HT1080 (cell line): ENCODE measurements at regions not wholly inside any gene's neighbourhood (a gene's known extent, or its start where the extent isn't known, plus 50 kb on each side); places are given as distances from the start of the nearest gene placed in this dataset.

Experiments
- DNase-seq: peaks from one replicate; pipeline ENCODE4 v3.0.0-alpha.2; 2015; ENCODE audit warnings: low read depth

DNA sequence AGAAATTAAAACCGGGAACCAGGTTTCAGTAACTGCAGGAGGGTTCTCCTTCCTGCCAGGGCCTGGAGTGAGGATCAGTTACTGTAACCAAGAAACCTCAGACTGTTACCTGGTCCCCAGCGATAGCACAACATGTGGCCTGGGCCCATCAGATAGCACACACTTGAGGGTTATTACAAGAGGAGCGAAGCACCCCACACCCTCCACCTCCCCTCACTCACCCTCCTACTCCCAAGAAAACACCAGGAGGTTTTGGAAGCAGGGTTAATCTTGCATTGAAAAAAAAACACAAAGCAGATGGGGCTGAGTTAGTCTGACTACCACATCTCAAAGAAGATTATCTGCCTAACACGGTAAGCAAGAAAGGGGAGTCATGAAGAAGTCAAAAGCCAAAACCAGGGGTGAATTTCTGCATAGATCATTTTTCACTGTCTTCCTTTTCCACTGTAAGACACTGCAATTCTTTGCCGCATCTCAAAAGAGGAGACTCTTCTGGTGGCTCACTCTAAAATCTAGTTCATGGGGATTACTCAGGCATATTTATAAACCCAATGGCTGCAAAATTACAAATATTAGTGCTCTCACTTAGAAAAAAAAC is 75.9 kb upstream of the DOCK9 start:
- DNase-seq: no peak

DNA sequence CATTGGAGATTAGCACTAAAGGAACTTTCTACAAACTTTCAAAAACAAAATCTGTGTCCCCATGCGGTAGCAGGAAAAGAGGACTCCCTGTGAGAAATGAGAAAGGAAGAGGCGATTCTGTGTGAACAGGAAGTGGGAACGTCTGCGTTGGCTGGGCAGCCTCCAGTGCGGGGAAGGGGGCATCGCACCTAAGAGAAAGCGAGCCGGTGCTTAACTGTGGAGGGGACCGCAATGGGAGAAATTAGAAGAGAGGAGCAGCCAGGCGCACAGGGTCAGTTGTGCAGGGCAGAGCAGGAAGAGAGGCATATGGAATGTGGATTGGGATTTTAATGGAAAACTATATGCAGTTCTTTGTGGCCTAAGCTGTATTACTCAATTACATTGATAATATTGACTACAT is 77.4 kb upstream of the DOCK9 start:
- no peak for DNase-seq

DNA sequence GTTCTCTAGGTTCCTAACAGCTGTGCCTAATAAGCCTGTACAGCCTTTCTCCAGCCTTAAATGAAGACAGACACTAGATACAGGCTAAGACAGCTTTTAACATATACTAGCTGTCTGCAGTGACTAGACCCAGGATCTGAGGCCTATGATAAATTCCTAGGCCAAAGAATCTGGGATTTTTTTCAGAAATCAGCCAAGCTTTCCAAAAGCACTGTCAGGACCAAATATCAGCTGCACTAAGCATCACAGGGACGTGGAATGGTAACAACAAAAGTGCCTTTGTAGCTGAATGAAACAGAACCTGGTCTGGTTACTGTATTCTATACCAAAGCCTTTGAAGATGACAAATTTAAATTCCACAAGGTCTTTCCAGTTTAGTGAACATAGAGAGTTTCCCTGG is 77.9 kb upstream of the DOCK9 start:
- DNase-seq: no peak

DNA sequence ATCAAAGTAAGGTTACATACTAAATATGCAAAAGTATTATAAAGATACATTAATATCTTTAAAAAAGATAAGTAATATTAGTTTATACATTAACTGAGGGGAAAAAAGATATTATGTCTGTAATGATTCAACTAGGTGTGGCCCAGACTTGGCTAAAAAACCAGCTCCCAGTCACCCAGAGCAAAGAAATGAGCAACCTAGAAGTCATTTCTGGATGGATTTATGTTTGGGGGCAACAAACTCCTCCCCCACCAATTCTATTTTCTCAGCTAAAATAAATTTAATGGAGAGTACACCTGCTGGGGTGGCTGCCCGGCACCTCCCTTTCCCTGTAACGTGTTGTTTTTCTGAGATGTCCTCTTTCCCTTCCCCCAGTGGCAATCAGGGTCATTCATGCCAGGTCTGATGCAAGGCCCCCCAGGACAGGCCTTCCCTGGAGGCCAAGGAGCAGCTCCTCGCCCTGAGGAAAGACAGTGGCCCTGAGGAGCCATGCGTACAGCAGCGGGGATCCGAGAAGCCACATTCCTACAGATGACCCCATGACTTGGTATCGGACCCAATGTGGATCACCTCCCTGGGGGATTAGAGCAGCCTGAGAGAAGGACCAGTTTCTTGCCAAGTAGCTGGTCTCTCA is 78.6 kb upstream of the DOCK9 start:
- DNase-seq: no peak

DNA sequence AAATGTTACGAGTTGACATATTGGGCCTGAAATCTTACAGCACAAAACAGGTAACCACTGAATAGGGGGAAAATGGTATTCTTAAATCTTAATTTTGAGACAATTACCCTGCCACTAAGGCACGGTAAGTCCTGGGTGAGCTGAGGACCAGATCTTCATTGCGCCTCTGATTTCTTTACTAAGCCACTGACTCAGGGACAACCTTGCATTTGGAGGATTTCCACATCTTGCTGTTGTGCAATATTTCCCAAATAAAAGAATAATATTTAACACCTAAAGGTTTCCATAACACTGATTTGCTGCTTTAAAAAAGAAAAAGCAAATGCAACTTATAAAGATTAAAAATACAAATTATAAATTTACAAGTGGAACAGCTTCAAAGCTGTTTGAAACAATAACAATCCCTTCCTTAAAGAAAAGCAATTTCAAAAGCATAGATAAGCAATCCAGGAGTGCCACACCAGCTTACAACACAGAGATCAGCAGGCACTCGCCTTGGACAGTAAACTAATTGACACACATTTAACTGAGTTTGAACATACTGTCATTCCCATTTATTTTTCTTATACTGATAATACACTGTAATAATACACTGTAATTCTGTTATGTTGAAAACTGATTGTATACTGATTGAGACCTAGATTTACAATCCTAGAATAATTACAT is 79.6 kb upstream of the DOCK9 start:
- DNase-seq: no peak

DNA sequence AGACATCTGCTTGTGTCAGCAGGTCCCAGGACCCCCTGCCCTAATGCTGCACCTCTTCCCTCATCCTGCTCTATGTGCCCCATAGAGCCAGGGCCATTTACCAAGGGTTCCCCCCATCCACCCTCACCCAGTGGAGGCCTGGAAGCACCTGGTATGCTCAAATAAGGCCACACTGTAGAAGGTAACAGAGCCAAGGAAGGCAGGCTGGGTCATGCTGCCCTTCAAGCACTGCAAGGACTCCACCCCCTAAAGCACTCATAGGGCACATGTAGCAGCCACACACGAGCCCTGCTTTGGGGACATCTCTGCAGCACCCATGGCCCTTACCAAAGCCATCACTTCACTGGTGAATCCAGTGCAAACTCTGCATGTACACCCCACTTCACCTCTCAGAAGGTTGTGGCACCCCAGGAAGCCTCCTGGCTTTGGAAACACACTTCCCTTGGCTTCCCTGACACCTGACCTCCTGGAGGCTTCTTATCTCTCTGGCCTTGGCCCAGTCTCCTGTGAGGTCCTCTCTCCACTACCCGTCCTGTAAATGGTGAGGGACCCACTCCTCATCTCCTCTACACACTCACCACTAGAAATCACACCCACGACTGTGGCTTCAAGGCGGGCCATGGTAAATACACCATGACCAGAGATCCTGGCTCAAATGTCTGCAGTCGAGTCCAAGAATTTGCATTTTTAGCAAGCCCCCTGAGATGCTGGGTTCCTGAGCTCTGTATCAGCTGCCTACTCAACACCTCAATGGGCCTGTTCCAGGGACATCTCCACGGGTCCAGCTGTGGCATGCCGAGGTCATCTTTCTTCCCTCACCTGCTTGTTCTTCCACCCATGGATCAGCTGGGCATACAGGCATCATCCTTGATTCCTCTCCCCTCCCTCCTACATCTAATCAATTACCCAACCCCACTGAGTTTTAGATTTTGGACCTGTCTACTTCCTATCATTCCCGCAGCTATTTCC is 80.9 kb upstream of the DOCK9 start:
- DNase-seq: no peak

DNA sequence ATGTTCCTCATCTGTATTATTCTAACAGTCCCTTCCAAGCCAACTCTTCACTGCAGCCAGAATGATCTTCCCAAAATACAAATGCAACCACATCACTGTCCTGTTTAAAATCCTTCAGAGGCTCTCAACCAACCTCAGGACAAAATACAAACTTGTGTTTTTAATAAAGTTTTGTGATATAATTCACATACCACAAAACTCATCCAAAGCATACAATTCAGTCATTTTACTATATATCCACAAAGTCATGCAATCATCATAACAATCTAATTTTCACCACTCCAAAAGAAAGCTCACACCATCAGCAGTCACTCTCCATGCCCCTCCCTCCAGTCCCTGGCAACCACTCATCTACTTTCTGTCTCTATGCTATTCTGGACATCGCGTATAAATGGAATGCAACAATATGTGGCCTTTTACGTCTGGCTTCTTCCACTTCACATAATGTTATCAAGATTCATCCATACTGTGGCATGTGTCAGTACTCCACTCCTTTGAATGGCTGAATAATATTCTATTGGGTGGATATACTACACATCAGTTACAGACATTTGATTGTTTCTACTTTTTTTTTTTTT is 81.7 kb upstream of the DOCK9 start:
- DNase-seq: no peak

DNA sequence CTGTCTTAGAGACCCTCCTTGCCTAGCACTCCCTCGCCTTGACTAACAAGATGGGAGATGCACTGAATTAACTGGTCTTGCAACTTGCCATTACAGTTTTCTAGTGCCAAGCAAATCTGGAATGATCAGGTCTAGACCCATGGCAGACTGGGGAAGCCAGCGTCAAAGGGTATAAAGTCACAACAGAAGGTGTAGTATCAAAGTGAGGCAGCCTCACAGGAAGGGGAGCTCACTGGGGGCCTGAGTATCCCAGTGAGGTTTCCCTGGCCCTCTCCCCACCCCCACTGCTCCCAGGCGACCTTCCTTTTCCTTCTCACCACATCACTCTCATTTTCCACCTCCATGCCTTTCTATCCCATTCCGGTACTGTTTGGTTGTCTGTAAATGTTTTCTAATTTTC is 83.5 kb upstream of the DOCK9 start:
- DNase-seq: no peak

DNA sequence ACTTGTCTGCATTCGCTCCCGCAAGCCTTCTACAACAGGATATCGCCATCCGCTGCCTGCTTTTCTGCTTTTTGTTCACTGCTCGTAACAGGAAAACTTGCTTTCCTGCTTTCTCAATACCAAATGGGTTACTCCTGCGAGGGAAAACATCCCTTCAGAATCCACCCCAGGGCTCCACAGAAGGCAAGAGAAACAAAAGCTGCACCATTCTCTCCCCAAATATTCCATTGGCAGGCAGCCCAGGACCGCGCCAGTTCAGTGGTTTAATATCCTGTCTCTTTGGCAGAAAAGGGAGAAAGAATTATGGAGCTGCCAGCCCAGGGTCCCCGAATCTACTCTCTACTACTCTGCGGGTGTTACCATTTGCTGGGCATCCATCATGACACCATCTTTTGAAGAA is 84.7 kb upstream of the DOCK9 start:
- peak; percentile 69 for DNase-seq

DNA sequence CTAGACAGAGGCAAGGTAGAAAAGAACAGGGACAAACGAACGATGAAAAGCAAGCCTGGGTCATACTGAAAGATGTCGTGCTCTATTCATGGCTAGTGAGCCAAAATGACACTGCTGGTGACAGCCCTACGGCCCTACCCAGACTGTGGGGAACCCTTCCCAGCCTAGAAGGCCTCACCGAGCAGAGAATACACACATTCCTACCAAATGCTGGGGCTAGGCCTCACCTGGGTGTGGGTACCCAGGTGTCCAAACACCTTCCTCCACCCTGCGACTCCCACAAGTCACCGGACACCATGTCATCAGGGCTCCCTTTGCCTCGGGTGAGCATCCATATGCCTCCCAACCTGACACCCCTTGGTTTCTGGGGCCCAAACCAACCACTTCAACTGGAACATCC is 85.3 kb upstream of the DOCK9 start:
- no peak for DNase-seq

DNA sequence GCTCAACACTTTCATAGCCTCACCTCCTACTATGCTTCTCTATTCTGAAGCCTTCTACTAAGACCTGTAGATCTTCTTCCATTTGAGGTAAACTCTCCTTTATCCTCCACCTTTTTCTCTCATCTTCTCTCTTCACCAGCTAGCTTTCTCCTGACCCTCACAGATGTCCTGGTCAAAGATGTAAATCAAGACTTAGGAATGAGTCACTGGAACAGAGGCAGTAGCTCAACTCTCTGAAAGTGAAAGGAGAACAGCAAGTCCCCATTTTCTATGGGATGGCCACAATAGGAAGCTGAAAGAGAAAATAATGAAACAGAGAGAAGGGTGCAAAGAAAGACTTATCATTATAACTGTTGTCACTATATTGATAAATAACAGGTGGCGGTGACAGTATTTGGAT is 86.1 kb upstream of the DOCK9 start:
- no peak for DNase-seq

DNA sequence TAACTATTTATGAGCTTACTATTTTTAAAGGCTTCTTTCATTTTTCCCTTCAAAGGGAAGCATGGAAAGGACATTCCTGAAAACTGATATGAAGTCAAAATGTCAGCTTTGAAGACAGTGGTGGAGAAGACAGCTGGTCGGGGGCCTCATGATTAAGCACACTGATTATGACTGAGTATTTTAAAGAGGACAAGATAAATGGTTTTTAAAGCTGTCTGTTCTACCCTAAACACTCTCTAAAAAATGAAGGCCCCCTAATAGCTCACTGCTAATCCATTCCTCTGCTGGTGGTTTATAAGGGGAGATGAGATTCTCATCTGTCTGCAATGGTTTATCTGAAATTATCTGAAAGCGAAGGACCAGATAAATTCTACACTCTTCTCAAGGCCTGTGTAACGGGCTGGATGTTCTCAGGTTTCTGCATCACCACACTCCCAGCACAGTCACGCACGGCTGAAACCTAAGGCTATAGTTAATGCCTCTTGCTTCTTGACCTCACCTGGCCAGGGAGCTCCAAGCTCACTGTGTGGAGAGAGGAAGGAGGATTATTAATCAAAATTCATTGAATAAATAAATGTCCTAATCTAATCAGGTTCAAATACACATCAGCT is 86.9 kb upstream of the DOCK9 start:
- no peak for DNase-seq

DNA sequence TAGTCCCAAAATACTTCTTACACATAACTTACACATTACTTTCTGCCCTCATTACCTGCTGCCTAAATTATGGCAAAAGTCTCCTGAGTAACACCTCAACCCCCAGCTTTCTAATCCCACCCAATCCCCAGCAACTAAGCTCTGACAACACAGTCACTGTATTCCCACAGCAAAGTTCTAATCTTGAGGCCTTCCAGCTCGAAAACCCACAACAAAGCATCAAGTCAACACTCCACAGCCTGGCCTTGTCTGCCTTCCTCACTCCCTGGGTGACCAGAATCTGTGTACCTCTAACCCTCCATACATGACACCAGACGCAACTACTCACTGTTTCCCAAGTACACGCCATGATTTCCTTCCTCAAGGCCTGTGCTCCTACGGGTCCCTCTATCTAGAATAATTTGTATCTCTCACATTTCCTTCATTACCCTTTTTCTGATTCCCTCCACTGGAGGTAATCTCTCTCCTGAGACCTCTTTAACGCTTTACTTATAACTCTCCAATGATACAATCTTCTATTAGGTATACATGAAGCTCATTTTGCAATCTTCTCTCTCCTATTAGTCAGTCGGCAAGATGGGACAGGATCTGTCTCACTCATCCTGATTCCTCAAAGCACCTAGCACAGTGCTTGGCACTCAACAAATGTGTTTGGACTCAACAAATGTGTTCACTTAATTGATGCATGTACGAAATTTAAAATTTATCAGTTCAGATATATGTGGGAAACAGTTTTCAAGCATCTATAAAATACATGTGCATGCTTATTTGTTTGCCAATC is 87.6 kb upstream of the DOCK9 start:
- DNase-seq: no peak

DNA sequence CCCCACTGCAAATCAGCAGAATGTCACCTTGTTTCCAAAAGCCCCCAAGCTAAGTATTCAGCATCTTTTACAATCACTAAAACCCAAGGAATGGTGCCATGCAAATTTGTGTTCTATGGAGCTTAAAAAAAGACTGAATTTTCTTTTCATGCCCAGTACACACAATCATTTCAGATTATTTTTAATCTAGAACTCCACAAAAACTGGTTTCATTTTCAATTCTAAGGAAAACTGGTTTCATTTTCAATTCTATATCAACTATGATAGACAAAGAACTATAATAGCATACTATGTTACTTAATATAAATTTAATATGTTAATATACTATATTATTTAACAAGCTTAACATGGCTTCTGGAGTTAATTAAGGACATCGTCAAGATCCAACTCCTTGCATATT is 88.4 kb upstream of the DOCK9 start:
- DNase-seq: no peak

DNA sequence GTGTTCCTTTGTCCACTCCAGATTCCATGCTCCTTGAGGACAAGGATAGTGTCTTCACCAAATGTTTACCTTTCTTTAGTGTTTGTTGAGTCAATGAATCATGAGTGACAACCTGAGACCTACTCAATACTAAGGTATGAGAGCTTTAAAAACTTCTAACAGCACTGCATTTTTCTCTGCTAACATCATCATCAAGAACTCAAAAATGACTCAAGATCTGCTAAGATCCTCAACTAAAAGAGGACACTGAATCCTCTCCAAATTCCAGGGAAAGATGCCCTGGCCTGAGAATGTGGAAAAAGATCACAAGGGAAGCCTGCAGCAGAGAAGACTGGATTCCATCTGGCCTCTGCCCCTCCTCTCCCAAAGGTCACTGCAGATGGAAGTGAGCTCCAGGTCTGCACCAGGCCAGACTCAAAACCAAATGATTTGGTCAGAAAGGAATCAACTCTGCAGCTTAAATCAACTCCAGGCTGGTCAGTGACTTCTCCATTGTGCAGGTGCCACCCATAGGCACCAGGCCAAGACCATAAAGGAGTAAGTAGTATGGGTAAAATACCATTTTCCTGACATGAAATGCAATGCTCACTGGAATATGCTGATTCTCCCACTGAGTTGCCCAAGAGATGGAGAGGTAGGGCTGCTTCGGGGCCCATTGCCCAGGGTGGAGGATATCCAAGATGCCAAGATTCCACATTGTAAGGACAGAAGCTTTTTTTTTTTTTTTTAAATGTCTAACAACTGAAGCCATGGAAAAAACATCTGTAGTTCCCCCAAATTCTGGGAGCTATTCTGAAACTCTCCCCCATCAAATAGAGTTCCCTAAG is 89.5 kb upstream of the DOCK9 start:
- DNase-seq: peak; percentile 92

DNA sequence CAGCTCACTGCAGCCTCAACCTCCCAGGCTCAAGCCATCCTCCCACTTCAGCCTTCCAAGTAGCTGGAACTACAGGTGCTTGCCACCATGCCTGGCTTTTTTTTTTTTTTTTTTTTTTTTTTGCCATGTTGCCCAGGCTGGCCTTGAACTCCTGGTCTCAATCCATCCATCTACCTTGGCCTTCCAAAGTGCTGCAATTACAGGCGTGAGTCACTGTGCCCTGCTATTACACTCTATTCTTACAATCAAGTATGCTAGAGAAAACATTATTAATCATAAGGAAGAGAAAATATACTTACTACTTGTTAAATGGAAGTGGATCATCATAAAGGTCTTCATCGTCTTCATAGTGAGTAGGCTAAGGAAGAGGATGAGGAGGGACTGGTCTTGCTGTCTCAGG is 93.3 kb upstream of the DOCK9 start:
- no peak for DNase-seq

DNA sequence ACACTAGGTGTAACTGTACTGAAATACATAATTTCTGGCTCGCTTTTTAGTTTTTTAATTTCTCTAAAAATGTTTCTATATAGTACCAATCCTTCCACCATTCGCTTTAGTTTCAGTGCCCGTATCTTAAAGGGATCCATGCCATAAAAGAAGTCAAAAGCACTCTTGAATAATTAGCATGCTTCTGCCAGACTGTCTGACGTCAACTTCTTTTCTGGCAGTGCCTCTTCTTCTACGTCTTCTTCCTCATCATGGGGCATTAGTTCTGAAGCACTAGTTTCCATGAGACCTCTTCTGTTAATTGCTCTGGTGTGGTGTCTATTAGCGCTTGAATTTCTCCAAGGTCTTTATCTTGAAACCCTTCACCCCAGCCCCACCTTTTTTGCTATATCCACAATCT is 93.8 kb upstream of the DOCK9 start:
- DNase-seq: no peak

DNA sequence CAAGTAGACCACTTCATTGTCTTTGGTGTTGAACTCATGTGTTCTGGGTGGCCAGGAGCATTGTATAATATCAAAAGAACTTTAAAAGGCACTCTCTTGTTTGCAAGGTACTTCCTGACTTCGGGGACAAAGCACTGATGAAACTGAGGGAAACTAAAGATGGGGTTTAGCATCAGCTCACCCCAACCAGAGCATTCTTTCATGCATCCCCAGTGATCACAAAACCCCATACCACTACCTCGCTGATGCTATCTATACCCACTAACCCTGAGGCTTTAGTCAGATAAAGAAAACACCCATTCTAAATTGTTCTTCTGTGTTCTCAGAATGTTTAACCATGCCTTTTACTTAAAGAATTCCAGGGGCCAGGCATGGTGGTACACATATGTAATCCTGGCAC is 94.5 kb upstream of the DOCK9 start:
- no peak for DNase-seq

DNA sequence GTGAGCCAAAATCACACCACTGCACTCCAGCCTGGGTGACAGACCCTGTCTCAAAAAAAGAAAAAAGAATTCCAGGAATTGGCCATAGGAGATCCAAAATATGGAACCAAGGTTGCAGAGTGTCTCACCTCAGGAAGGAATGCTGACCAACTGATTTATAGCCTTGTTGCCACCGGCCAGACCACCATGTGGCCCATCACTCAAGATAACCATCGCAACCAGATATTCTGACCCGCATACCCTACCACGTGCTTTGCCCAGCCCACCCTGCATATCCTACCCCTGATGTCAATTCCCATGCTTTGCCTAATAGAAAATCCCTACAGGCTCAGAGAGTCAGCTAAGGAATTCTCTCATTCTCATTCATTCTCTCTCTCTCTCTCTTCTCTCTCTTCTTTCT is 95.1 kb upstream of the DOCK9 start:
- DNase-seq: no peak

DNA sequence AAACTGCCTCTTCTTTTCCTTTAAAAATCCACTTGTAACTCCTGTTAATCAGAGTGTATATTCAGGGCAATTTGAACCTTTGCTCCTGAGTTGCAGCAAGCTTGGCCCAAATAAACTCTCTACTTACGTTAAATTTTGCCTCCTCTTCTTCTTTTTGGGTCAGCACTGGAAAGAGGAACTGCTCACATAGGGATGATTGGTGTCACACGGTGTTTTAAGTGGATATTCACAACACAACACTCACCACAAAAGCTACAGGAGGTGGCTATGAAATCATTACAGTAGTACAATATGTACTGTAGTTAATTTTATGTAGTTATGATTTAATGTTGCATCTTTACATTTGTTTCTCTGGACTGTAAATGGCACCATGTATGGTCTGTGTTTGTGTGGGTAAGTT is 96.8 kb upstream of the DOCK9 start:
- no peak for DNase-seq
